Embryonic facial prominence (tissue), 1 donor: ENCODE measurements at regions not wholly inside any gene's neighbourhood (a gene's known extent, or its start where the extent isn't known, plus 50 kb on each side); places are given as distances from the start of the nearest gene placed in this dataset.

Experiments used
- DNase-seq: peaks from one replicate; pipeline ENCODE4 v3.0.0-alpha.2; 2016; ENCODE audit errors: extremely low spot score

DNA sequence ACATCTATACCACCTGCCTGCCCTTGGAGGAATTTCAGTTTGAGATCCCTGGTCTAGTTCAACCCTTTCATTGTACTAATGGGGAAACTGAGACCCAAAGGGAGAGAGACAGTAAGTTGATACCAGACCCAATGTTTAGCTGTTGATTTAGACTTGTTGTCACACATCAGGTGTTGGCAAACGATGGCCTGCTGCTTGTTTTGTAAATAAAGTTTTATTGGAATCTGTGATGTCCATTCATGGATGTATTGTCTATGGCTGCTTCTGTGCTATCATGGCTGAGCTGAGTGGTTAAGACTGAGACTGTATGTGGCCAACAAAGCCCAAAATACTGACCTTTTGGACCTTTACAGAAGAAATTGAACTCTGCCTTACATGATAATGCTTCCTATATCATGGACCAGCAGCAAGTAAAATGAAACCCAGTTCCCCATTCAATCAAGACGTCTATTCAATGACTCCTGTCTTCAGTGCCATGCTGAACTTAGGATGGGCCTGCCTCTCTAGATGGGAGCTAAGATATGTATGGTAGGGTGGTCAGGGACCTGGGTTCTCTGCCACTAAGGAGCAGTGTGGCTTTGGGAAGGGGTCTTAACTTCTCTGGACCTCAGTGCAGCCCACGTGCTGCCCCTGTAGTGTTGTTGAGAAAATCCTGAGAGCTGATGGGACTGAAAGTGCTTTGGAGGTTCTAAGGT lies 111.0 kb downstream of the IRX5 start:
- no peak for DNase-seq

DNA sequence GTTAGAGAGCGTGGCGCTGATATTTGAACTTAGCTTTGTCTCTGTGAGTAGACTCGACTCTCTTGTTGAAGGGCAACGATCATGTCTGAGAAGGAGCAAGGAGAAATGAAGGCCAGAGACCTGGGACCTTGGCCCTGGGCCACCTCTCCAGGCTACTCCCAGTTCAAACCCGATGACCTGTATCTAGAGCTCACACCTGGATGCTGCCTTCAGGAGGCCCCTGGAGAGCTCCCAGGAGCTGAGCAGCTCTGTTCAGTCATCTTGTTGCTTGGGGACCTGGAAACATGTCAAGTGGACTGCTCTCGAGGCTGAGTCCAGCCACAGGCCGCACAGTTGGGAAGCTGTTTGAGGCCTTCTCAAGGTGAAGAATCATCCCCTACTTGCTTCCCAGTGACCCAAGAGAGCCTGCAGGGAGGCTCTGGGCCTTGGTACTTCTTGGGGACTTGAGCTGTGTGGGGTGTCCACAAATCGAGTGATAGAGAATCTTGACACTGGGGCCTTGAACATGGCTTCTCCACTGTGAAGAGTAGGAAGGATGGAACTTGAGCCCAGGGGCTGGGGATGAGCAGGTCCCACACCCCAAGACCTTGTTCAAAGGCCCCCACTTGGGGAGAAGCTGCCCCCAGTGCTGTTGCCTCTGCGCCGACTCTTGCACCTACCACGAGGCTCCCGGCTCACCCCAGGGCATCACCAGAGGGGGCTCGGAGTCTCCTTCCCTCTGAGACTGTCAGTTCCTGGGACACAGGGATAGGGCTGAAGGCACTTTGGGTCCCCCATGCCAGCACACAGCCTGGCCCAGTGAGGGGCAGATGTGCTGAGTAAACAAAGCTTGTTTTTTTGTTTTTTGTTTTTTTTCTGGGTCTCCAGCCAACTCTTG lies 112.1 kb downstream of the IRX5 start:
- no peak for DNase-seq

DNA sequence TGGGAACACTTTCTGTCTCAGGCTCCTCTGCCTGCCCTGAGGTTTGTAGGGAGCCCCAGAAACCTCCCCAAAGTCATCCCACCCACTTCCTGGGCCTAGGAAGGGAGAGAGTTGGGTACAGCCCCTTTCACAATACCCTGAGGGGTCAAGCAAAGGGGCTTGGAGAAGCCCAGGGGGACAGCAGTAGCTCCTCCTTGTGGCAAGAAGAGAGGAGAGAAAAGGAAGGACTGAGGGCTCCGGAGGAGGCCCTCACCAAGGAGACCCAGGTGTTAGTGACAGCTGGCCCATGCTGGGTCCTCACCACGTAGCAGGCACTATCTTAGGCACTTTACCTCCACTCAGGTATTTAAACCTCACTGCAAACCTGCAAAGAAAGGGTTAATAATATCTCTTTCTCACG lies 112.8 kb downstream of the IRX5 start:
- no peak for DNase-seq

DNA sequence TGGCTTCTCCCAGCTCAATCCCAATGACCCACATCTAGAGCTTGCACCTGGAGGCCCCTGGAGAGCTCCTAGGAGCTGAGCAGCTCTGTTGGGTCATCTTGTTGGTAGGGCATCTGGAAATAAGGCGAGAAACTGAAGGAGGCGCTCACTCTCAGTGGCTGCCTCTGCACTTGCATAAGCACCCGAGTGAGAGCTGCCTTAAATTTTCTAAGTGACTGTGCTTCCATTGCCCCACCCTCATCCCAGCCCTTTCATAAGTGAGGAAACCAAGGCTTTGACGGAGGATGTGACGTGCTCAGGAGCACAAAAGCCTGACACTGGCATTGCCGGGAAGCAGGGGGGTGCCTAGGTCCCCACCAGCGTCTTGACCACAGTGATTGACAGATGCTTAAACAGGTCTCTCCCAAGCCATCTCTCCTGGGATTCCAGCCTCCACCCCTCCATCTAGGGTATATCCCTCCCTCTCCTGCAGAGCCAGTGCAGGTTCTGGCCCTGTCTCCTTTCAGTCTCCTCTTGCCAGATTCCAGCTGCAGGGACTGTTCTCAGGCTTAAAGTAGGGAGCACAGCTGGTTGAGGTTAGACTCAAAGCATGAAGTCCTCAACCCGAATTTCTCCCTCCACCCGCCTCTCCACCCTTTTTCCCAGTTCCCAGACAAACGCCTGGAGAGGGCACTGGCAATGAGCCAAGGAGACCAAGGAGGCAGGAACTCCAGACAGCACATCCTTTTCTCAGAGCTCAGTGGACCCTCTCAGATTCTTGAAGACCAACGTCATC lies 113.7 kb downstream of the IRX5 start:
- no peak for DNase-seq

DNA sequence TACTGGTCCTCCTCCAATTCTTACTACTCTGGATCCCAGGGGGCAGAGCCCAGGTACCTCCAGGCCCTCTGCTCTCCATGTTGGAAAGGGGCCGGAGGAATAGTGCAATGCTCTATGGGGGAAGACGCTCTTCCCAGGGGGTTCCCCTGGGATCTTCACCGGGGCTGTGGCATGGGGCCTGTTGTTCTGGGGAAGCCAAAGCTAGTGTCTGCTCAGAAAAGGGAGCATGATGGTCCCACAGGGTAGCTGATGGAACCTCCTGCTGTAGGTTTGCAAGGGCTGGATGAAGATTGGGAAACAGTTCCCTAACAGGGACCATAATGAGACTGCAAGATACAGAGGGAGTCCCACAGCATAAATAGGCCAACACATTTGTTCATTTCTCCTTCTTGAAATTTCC lies 114.7 kb downstream of the IRX5 start:
- no peak for DNase-seq

DNA sequence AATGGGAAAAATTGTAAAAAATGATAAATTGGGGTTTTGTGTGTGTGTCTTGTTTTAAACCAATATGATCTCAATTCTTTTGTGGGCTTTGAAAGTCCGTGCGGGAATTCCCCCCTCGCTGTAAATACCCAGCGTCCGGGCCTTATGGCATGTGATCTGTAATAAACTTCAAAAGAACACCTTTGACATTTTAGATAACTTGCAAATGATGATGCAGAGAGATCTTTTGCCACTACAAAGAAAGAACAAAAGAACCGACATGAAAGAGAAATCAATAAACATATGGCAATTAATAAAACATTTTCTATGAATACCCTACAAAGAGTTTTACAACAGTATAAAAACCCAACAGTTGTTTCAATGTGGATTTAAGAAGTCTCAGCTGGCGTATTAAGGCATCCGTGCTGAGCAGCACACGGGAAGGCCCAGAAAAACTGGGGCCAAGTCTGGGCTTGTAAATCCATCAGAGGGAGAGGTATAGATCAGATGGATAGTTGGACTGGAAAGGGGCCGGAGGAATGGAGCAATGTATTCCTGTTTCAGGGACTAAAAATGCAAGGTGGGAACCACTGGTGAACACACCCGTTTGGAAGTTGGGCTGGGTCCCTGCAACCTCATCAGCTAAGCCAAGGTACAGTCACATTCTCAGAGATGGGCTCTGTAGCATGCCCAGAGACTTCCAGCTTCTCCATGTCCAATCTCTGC lies 115.2 kb downstream of the IRX5 start:
- DNase-seq, result no peak

DNA sequence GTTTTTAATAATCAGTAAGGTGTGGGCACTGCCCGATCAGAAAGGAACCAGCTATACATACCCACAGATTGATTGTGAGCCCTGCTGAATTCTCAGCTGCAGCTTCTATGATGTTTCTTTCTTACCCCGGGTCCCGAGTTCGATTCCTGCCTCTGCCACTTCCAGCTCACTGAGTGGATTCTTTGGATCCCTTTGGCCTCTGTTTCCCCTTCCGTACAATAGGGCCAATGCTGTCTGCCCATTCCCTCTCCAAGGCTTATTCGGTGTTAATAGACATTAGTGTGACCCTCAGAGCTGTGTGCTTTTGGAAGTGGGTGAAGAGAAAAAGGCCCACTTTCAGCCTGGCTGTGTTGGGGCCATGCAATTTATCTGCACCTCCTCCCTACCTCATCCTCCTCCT lies 115.8 kb downstream of the IRX5 start:
- no peak for DNase-seq

DNA sequence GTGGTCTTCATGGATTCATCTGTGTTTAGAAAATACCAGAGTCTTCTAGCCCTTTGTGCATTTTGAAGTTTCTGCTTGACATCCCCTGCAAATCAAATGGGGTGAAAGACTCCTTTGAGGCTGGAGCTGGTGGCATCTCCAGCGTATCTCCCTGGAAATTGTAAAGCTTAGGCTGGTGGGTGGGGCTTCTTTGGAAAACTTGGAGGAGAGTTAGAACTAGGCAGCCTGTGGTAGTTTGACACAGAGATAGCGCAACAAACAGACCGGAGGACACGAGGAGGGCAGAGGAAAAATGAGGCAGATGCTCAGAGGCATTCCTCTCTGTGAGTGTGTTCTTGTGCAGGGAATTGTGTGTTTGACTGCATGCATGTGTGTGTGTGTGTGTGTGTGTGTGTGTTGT lies 116.3 kb downstream of the IRX5 start:
- DNase-seq, result no peak

DNA sequence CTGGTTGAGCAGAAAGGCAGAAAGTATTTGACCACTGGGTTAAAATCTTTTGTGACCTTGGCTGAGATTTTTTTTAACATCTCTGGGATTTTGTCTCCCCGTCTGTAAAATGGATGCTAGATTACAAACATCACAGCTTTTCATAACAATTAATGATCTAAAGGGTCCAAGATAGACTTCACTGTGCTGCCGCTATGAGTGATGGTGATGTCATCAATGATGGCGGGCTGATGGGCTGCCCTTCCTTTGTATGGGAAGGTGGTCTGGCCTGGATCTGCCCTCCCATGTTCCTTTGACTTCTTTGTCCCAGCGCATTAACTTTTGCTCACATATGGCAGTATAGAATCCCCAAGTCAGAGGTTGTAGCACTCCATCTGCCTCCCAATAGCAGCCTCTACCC lies 116.7 kb downstream of the IRX5 start:
- no peak for DNase-seq

DNA sequence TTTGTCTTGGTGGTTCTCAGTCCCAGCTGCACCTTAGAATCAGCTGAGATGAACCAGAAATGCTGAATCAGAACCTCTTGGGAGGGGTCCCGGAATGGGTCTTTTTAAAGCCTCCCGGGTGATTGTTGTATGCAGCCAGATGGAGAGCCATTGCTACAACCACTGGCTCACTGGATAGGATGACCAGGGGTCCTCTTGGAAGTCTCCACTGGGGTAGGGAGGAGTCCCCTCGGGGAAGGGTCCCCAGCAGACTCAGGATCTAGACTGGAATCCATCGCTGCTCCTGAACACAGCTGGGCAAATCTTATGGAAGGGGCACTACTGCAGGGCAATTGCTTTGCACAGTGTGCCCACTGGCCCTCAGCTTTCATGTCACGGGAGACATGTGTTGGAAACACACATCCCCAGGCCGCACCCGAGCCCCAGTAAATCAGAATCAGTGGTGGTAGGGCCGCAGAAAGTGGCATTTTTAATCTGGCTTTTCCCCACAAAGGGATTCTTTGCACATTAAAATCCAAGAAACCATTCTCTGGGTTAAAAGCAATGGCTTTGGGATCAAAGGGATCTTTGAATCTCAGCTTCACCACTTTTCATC lies 117.3 kb downstream of the IRX5 start:
- no peak for DNase-seq

DNA sequence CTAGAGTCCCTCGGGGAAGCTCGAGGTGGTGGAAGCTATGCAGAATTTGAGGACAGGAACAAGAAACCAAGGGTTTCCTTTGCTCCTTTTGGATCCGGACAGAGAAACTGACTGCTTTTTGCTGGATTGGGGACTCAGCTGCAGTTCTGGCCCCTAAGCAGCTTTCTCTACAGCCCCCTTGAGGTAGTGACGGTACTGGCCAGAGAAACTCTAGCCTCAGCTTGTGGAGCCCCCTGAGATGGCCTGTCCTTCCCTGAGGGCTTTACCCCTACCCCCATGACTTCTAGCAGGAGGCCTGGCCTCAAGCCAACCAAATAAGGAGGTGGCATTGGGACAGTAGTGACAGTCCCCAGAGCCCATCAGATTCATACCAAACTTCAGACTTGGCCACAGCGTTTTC lies 118.1 kb downstream of the IRX5 start:
- no peak for DNase-seq

DNA sequence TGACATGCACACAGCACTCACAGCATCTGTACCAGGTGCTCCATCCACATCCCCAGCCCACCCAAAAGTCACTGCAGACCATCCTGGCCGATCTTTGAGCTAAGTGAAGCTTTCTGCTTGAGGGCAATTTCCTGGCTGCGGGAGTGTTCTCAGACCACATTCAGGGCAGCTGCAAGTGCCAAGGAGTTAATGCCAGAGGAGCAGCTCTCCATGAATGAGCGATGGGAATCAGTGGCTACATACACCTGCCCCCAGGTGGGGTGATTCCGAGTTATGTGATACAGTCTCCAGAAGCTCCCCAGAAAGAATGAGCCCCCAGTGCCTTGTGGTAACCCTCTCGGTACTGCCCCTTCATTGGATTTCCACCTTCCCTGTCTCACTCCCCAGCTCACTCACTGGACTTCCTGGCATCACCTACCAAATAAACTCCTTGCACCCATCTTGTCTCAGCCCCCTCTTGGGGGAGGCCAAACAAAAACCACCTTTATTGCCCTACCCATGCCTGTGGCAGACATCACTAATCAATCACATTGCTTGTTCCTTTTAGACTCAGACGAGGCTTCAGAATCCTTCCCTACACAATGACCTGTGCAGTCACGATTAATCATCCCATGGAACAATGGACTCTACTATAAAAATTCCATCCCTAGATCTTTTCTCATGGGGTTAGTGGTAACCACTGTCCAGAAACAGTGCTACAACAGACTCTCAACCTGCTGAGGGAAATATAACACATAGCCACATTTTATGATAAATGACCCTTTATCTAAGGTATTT lies 121.1 kb downstream of the IRX5 start:
- DNase-seq, result no peak

DNA sequence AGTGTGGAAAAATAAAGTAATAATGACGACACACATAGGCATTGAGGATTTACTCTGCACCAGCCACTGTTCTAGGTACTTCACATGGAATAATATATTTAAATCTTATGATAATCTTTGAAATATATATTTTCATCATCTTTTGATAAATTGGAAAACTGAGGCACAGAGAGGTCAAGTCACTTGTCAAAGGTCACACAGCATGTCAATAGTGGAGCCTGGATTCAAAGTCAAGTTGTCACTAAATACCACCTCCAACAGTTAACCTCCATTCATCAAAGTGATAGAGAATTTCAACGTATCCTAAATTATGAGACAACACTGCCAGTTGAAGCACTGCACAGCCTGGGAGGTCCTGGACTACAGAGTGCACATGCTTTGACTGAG lies 121.7 kb downstream of the IRX5 start:
- DNase-seq, result no peak

DNA sequence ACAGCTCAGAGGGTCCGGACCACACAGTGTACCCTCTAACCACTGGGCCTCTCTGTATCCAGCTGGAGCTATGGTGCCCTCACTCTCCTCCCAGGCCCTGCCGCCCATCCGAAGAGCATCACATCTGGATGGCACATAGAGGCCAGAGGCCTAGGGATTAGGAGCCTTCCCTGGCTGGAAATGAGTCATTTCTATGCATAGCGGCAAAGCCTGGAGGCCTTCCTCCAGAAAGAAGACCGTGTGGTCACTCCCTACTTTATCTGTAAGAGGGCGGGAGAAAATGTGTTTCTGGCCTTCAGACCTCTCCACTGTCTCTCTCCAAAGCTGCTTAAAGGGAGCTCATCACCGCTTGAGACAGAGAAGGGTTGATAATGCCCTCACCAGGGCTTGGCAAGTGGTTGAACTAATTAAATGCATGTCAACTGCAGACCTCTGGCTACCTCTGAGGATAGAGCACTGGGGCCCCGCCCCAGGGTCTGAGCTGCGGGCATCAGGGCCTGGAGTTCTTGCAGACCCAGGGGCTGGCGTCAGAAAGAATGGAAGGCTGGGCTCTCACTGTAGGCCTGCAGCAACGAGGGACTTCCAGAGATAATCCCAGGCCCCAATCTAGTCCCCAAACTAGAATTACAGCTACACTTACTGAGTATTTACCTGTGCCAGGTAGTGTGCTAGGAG lies 122.2 kb downstream of the IRX5 start:
- no peak for DNase-seq

DNA sequence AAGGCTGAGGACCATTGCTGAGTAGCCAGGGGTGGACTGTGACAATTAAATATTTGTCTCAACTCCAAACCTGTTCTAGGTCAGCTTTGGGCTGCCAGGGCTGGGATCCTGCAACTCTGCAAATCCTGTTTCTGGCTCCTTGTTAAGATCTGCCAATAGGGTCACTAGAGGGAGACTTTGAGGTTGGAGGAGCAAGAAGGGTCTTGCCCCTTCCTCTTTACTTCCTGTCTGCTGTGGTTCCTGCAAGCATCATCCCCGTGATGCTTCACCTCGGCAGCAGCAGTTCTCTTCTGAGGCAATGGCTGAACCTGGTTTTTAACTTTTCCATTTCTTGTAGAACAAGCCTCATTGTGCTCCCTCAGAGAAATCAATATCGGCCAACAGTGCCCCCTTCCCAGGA lies 124.6 kb downstream of the IRX5 start:
- DNase-seq, result no peak

DNA sequence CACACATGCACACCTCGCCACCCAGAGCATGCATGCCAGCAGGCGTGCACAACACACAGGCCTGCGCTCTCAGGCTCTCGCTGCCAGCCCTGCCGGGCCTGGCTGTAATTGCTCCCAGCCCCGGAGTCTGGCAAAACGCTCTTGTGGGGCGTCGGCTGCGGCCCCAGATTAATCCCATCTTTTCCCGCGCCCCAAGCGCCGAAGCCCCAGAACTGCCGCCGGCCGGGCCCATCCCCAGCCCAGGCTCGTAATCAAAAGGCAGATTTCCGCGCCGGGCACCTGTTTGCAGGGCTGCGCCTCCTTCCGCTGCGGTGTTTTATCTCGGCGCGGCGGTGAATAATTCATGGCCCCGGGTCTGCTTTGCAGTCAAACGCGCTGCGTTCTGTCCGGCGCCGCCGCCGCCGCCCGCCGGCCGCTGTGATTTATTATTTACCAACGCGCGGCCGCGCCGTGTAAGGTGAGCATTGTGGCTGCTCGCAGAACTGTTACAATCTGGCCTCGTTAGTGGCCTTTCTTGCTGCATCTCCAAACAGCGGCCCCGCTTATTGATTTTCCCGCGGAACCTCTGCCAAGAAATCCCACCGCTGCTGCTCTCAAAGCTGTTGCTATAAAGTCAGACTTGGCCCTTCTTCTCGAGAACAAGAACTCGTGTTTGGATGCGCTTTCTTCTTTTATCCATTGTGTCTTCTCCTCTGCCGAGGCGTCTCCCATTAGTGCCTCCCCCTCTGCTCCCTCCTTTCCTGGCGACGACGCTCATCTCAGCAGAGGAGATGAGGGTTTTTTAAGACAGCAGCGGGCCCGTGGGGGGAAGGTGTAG lies 126.1 kb downstream of the IRX5 start:
- no peak for DNase-seq

DNA sequence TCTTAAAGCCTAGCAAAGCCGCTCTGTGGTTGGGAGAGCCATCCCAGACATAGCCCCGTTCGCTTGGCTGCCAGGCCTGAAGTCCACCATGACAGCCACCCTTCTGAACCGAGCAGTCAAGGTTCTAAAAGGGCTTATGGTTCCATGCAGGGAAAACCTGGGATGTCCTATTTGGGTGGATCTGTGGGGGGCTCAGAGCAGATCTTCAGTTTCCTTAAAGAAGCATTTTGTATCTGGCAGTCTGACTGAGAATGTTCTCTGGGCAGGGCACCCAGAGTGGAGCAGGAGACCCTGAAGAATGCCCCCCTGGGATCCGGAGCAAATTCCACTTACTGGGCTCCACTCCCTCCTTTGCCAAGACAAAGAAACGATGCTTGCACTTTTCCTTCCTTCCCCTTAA lies 127.2 kb downstream of the IRX5 start:
- no peak for DNase-seq

DNA sequence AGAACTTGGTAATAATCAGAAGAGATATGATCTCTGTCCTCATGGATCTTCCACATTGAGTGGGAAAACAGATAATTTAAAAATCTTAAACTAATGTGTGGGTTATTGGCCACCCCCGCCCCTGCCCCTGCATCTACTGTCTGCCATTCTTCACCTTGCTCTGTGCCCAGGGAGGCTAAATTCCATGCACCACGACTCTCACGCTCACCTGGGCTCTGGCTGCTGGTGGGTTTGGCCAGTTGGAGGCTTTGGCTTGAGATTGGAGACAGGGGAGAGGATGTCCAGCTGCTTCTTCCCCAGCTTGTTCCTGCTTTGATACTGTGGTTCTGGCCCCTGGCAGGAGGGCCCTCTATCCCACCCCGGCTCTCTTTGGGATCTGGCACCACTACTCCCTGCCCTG lies 127.9 kb downstream of the IRX5 start:
- DNase-seq, result no peak

DNA sequence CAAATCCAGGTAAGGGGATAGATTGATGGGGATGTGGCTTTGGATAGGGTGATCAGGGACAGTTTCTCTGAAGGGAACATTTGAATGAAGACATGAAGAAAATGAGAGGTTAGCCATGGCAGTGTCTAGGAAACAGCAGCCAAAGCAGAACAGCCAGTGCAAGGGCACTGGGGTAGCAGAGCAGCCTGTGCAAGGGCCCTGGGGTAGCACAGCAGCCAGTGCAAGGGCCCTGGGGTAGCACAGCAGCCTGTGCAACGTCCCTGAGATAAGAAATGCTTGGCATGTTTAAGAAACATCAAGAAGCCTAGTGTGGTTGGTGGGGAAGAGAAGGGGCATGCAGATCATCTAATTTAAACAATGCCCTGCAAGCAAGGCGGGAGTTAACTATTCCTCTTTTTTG lies 128.5 kb downstream of the IRX5 start:
- no peak for DNase-seq
